Tibial artery (tissue), 4 donors: ENCODE measurements at regions not wholly inside any gene's neighbourhood (a gene's known extent, or its start where the extent isn't known, plus 50 kb on each side); places are given as distances from the start of the nearest gene placed in this dataset.

ENCODE experiments used
- DNase-seq, 2 donors: peaks; one replicate each; pipeline ENCODE4 v3.0.0-alpha.2; 2019
- H3K27ac ChIP-seq, 2 donors: fragments of 200-600 bp; sonication (generic) in 1 of 2; 1 replicate in 1 of 2; 2 replicates in 1 of 2; pipeline ENCODE4 v1.5.1; 2018 to 2019; ENCODE audit warnings: mild to moderate bottlenecking in 1 of 2
- H3K27me3 ChIP-seq, 2 donors: fragments of 200-600 bp; sonication (generic) in 1 of 2; one replicate each; pipeline versions ENCODE4 v1.5.1 to v1.6.0; 2016 to 2019
- H3K36me3 ChIP-seq, 3 donors: fragments of 200-600 bp; sonication (generic) in 2 of 3; one replicate each; pipeline ENCODE4 v1.5.1; 2016 to 2019; ENCODE audit warnings: mild to moderate bottlenecking in 2 of 3
- H3K4me1 ChIP-seq, 4 donors: fragments of 200-600 bp; sonication (generic) in 2 of 4; 1 replicate in 3 of 4; 2 replicates in 1 of 4; pipeline ENCODE4 v1.5.1; 2016 to 2019
- H3K4me3 ChIP-seq, 2 donors: fragments of 200-600 bp; sonication (generic) in 1 of 2; 1 replicate in 1 of 2; 2 replicates in 1 of 2; pipeline ENCODE4 v1.5.1; 2018 to 2019; ENCODE audit warnings: mild to moderate bottlenecking in 2 of 2
- H3K9me3 ChIP-seq, 3 donors: fragments of 200-600 bp; sonication (generic) in 1 of 3; one replicate each; pipeline ENCODE4 v1.5.1; 2016 to 2019
- intact Hi-C: fragments of 100-400 bp; cut with DNase I; formaldehyde crosslinking; loops from one replicate; pipeline ENCODE4 v1.15.0; 2023; ENCODE audit warnings: low total_unique reads
- TF ChIP-seq, protein P1 (sequence below), 2 experiments: fragments of 200-600 bp in 1 of 2; fragments of 450-650 bp in 1 of 2; IDR thresholded peaks; one replicate each; pipeline ENCODE4 v1.5.1; 2017 to 2019; ENCODE audit warnings: antibody characterized with exemption in 2 of 2, mild to moderate bottlenecking in 1 of 2, moderate library complexity in 1 of 2

DNA sequence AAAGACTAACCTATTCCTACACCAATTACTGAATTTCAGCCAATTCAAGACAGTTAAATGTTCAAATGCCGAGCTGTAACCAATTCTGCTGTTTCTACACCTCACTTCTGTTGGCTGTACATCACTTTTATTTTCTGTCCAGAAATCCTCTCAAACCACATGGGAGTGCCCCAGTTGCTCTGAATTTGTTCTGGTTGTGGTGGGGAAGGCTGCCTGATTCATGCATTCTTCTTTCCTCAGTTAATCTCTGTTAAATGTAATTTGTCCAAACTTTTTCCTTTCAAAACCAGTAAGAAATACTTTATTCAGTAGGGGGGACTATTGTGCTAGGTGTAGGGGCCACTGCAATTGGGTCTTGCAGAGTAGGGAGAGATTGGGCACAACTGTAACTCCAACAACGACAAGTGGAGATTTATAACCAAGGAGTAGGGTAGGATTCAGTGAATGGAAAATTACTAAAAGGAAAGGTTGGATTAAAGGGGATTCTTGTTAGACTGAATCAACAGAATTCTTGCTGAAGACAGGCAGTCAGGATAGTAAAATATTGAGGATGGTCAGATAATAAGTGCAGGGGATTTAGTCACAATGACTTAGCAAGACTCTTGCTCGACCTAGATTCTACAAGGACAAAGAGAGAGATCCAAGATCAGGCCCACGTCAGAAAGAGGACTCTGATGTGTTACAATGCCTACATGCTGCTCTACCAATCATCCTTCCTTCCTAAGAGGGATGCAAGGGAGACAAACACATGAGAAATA is 593.5 kb upstream of the FAT3 start:
- H3K4me1 ChIP-seq: peaks cover 0 to 3% (median 0%) of the 10 kb centered on the region in 4 donors
- no peak overlapping the region for H3K4me3 ChIP-seq
- TF ChIP-seq, protein P1, sequence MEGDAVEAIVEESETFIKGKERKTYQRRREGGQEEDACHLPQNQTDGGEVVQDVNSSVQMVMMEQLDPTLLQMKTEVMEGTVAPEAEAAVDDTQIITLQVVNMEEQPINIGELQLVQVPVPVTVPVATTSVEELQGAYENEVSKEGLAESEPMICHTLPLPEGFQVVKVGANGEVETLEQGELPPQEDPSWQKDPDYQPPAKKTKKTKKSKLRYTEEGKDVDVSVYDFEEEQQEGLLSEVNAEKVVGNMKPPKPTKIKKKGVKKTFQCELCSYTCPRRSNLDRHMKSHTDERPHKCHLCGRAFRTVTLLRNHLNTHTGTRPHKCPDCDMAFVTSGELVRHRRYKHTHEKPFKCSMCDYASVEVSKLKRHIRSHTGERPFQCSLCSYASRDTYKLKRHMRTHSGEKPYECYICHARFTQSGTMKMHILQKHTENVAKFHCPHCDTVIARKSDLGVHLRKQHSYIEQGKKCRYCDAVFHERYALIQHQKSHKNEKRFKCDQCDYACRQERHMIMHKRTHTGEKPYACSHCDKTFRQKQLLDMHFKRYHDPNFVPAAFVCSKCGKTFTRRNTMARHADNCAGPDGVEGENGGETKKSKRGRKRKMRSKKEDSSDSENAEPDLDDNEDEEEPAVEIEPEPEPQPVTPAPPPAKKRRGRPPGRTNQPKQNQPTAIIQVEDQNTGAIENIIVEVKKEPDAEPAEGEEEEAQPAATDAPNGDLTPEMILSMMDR (IDR thresholded peaks at IDR 0.05): no peak
- no peaks in the 10 kb centered on the region for H3K27me3 ChIP-seq
- H3K36me3 ChIP-seq: no peaks in the 10 kb centered on the region
- H3K9me3 ChIP-seq: no peaks in the 10 kb centered on the region
- H3K27ac ChIP-seq: no peak overlapping the region
- intact Hi-C loops: no loop called here
- DNase-seq: no peak

DNA sequence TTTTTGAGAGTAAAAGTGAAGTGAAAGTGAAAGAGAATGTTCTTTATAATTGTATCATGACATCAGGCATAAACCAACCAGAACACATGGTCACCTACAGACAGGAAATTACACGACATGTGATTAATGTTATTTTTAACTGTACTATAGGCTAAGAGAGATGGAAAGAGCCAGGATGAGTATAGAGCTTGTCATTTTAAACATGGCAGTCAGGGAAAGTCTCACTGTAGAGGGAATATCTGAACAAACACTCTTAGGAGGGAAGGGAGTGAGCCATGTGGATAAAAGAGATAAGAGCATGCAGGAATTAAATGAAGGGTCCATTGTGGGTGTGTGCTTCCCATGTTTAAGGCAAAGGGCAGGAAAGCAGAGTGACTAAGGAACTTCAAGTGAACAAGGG is 599.1 kb upstream of the FAT3 start:
- DNase-seq: no peak
- H3K4me1 ChIP-seq: no peaks in the 10 kb centered on the region
- no peak overlapping the region for H3K27ac ChIP-seq
- no peaks in the 10 kb centered on the region for H3K9me3 ChIP-seq
- no peaks in the 10 kb centered on the region for H3K27me3 ChIP-seq
- TF ChIP-seq, protein P1 (IDR thresholded peaks at IDR 0.05): no peak
- no peak overlapping the region for H3K4me3 ChIP-seq
- H3K36me3 ChIP-seq: no peaks in the 10 kb centered on the region
- intact Hi-C loops: no loop called here

DNA sequence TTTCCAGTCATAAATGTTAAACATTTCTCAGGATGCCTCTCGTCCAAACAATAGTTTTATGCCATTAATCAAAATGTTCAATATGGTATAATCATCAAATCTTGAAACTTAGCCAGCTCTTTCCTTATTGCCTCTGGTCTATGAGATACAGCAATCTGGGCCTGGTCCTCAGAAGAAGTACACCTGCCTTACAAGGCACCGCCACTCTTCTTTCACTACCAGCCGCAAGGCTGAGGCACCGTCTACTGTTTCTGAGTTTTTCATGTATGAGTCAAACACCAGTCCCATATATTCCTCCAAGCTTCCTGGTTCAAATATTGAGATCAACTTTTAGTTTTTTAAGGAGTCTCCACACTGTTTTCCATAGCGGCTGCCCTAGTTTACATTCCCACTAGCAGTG is 600.6 kb upstream of the FAT3 start:
- Histone ChIP-seq H3K27ac (no peak overlapping the region), H3K9me3 (no peaks in the 10 kb centered on the region), H3K27me3 (no peaks in the 10 kb centered on the region), H3K4me3 (no peak overlapping the region), H3K4me1 (no peaks in the 10 kb centered on the region), H3K36me3 (no peaks in the 10 kb centered on the region)
- TF ChIP-seq, protein P1 (IDR thresholded peaks at IDR 0.05): no peak
- DNase-seq: no peak
- intact Hi-C loops: no loop called here

DNA sequence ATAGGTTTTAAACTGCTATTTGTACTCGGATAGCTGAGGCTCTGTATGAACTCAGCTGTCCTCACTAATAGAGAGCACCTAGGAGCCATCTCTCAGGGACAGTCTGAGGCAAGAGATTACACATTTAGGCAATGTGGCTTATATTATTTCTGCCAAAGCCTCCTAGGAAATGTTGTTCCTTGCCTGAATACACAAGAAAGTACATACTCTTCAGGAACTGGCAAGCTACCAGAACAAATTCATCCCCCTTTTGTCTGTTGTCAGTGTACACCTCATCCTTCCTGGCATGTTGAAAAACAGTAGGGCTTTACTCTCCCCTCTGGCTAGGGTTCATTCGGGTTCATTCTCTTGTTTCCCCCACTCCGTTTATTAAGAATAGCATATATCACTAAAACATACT is 615.9 kb upstream of the FAT3 start:
- Histone ChIP-seq H3K4me3 (no peak overlapping the region), H3K36me3 (no peaks in the 10 kb centered on the region), H3K27ac (no peak overlapping the region), H3K27me3 (no peaks in the 10 kb centered on the region), H3K4me1 (no peaks in the 10 kb centered on the region), H3K9me3 (no peaks in the 10 kb centered on the region)
- intact Hi-C loops: no loop called here
- DNase-seq: no peak
- TF ChIP-seq, protein P1 (IDR thresholded peaks at IDR 0.05): no peak

DNA sequence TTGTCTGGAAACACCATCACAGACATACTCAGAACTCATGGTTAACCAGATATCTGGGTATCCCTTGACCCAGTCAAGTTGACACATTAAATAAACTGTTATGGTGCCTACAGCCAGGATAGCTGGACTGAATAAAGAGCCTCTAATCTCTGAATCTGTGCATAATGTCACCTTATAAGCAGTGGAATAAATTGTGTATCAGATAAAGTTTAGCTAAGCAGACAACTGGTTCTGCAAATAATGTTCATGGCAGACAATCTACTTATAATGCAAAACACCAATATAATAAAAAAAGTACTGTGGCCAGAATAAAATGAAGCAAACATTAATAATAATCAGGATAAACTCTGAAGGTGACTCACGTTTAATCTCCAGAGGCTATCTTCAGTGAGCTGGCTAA is 628.5 kb upstream of the FAT3 start:
- Histone ChIP-seq H3K4me1 (no peaks in the 10 kb centered on the region), H3K27me3 (no peaks in the 10 kb centered on the region), H3K4me3 (no peak overlapping the region), H3K36me3 (no peaks in the 10 kb centered on the region), H3K27ac (no peak overlapping the region), H3K9me3 (peaks cover 3 to 12% (median 9%) of the 10 kb centered on the region in 3 donors)
- TF ChIP-seq, protein P1 (IDR thresholded peaks at IDR 0.05): no peak
- DNase-seq: no peak
- intact Hi-C loops: no loop called here
